H9 (cell line): ENCODE measurements at regions not wholly inside any gene's neighbourhood (a gene's known extent, or its start where the extent isn't known, plus 50 kb on each side); places are given as distances from the start of the nearest gene placed in this dataset.

Source experiments
- DNase-seq: peaks from one replicate; pipeline ENCODE4 v3.0.0-alpha.2; 2017
- H2AFZ ChIP-seq: one replicate; pipeline ENCODE4 v1.6.1; 2013; ENCODE audit warnings: mild to moderate bottlenecking, low read length, control low read depth, moderate library complexity
- H2AK5ac ChIP-seq: 2 replicates; pipeline ENCODE4 v1.6.1; 2013; ENCODE audit warnings: low read length, control low read depth, mixed read lengths; ENCODE audit not compliant: insufficient read length
- H2BK120ac ChIP-seq: one replicate; pipeline ENCODE4 v1.6.1; 2013; ENCODE audit warnings: low read depth, mild to moderate bottlenecking, low read length, control low read depth, inconsistent platforms; ENCODE audit not compliant: poor library complexity, severe bottlenecking
- H2BK12ac ChIP-seq: 2 replicates; pipeline ENCODE4 v1.6.1; 2013; ENCODE audit warnings: low read length, control low read depth, mixed read lengths, low read depth; ENCODE audit not compliant: insufficient read length
- H2BK15ac ChIP-seq: 2 replicates; pipeline ENCODE4 v1.6.1; 2013; ENCODE audit warnings: low read depth, low read length, control low read depth
- H2BK20ac ChIP-seq: one replicate; pipeline ENCODE4 v1.6.1; 2013; ENCODE audit warnings: low read depth, mild to moderate bottlenecking, low read length, control low read depth, inconsistent platforms; ENCODE audit not compliant: poor library complexity, severe bottlenecking
- H2BK5ac ChIP-seq: 2 replicates; pipeline ENCODE4 v1.6.1; 2013; ENCODE audit warnings: low read length, control low read depth, mixed read lengths; ENCODE audit not compliant: insufficient read length
- H3K14ac ChIP-seq: 2 replicates; pipeline ENCODE4 v1.6.1; 2013; ENCODE audit warnings: low read length, control low read depth; ENCODE audit not compliant: insufficient read depth
- H3K18ac ChIP-seq: 2 replicates; pipeline ENCODE4 v1.6.1; 2013; ENCODE audit warnings: low read depth, mild to moderate bottlenecking, mixed read lengths, low read length, control low read depth; ENCODE audit not compliant: insufficient read length
- H3K23ac ChIP-seq: 2 replicates; pipeline ENCODE4 v1.6.1; 2013; ENCODE audit warnings: low read length, control low read depth, mixed read lengths, low read depth; ENCODE audit not compliant: insufficient read length
- H3K23me2 ChIP-seq: 2 replicates; pipeline ENCODE4 v1.6.1; 2013; ENCODE audit warnings: low read depth, mild to moderate bottlenecking, mixed read lengths, low read length, control low read depth; ENCODE audit not compliant: insufficient read length, poor library complexity, severe bottlenecking
- H3K27ac ChIP-seq: 2 replicates; pipeline ENCODE4 v1.5.1; 2013; ENCODE audit warnings: low read length, control low read depth, mixed read lengths, low read depth; ENCODE audit not compliant: insufficient read length
- H3K27me3 ChIP-seq: 2 replicates; pipeline ENCODE4 v1.6.1; 2013; ENCODE audit warnings: low read length, control low read depth, inconsistent platforms; ENCODE audit not compliant: insufficient read depth
- H3K4ac ChIP-seq: 2 replicates; pipeline ENCODE4 v1.6.1; 2013; ENCODE audit warnings: low read depth, mild to moderate bottlenecking, control low read depth, inconsistent platforms, low read length, moderate library complexity
- H3K4me1 ChIP-seq: 2 replicates; pipeline ENCODE4 v1.6.1; 2013; ENCODE audit warnings: low read length, control low read depth, inconsistent platforms; ENCODE audit not compliant: insufficient read depth
- H3K4me2 ChIP-seq: 2 replicates; pipeline ENCODE4 v1.6.1; 2013; ENCODE audit warnings: low read length, control low read depth, mixed read lengths; ENCODE audit not compliant: insufficient read length, insufficient read depth
- H3K56ac ChIP-seq: 2 replicates; pipeline ENCODE4 v1.6.1; 2013; ENCODE audit warnings: low read depth, mild to moderate bottlenecking, mixed read lengths, low read length, control low read depth; ENCODE audit not compliant: insufficient read length
- H3K79me1 ChIP-seq: 2 replicates; pipeline ENCODE4 v1.6.1; 2013; ENCODE audit warnings: low read depth, mild to moderate bottlenecking, moderate library complexity, low read length, control low read depth, inconsistent platforms; ENCODE audit not compliant: insufficient read depth, poor library complexity, severe bottlenecking
- H3K79me2 ChIP-seq: 2 replicates; pipeline ENCODE4 v1.6.1; 2013; ENCODE audit warnings: low read length, control low read depth, inconsistent platforms; ENCODE audit not compliant: insufficient read depth
- H3K9ac ChIP-seq: 2 replicates; pipeline ENCODE4 v1.6.1; 2013; ENCODE audit warnings: low read length, control low read depth, mixed read lengths; ENCODE audit not compliant: insufficient read length; ENCODE audit errors: extremely low read depth
- H3K9me3 ChIP-seq: one replicate; pipeline ENCODE4 v1.6.1; 2013; ENCODE audit warnings: low read depth, low read length, inconsistent platforms; ENCODE audit not compliant: control insufficient read depth
- H3T11ph ChIP-seq: one replicate; pipeline ENCODE4 v1.6.1; 2013; ENCODE audit warnings: mild to moderate bottlenecking, low read length, control low read depth, inconsistent platforms
- H4K20me1 ChIP-seq: one replicate; pipeline ENCODE4 v1.6.1; 2013; ENCODE audit not compliant: control insufficient read depth, insufficient read length, insufficient read depth
- H4K5ac ChIP-seq: 2 replicates; pipeline ENCODE4 v1.6.1; 2013; ENCODE audit warnings: low read depth, mild to moderate bottlenecking, mixed read lengths, low read length, control low read depth; ENCODE audit not compliant: insufficient read length
- H4K8ac ChIP-seq: replicated peaks from 2 replicates; pipeline ENCODE4 v1.6.1; 2013; ENCODE audit warnings: low read length, control low read depth, mixed read lengths, low read depth; ENCODE audit not compliant: insufficient read length
- H4K91ac ChIP-seq: 2 replicates; pipeline ENCODE4 v1.6.1; 2013; ENCODE audit warnings: low read depth, mild to moderate bottlenecking, moderate library complexity, mixed read lengths, low read length, control low read depth; ENCODE audit not compliant: insufficient read length
- H3K27ac Mint-ChIP-seq, 3 experiments: 2 replicates in 2 of 3; 3 replicates in 1 of 3; pipeline ENCODE4 v1.8.0; 2020 to 2021; ENCODE audit warnings: mixed read lengths in 3 of 3, mild to moderate bottlenecking in 1 of 3, moderate library complexity in 1 of 3
- H3K27me3 Mint-ChIP-seq: 2 replicates; pipeline ENCODE4 v1.8.0; 2021; ENCODE audit warnings: low read depth, mild to moderate bottlenecking, moderate library complexity, mixed read lengths
- H3K36me3 Mint-ChIP-seq, 3 experiments: 2 replicates in 2 of 3; 3 replicates in 1 of 3; pipeline ENCODE4 v1.8.0; 2020 to 2021; ENCODE audit warnings: low read depth in 3 of 3, mixed read lengths in 3 of 3; ENCODE audit not compliant: insufficient read depth in 1 of 3
- H3K4me1 Mint-ChIP-seq, 2 experiments: 2 replicates each; pipeline ENCODE4 v1.8.0; 2020; ENCODE audit warnings: mixed read lengths in 2 of 2
- H3K4me3 Mint-ChIP-seq, 2 experiments: 2 replicates in 1 of 2; 3 replicates in 1 of 2; pipeline ENCODE4 v1.8.0; 2020 to 2021; ENCODE audit warnings: mild to moderate bottlenecking in 2 of 2, mixed read lengths in 2 of 2, moderate library complexity in 1 of 2
- H3K9me3 Mint-ChIP-seq, 2 experiments: 2 replicates in 1 of 2; 3 replicates in 1 of 2; pipeline ENCODE4 v1.8.0; 2020; ENCODE audit warnings: mild to moderate bottlenecking in 2 of 2, mixed read lengths in 2 of 2, moderate library complexity in 1 of 2
- WGBS: extraction: QIAGEN DNeasy Blood & Tissue Kit; methylation state at CpG from one replicate; pipeline ENCODE4 v1.1.7; 2013; ENCODE audit warnings: missing lambda C conversion rate, low lambda C conversion rate, mixed read lengths; ENCODE audit not compliant: insufficient read length; ENCODE audit errors: extremely low coverage; 5-methylcytosine and 5-hydroxymethylcytosine counted together
- TF ChIP-seq, protein P1 (sequence below): fragments of 200-600 bp; sonication (generic); conservative IDR thresholded peaks from 3 replicates; pipeline ENCODE4 v1.8.0; 2021; ENCODE audit warnings: antibody characterized with exemption, mild to moderate bottlenecking

DNA sequence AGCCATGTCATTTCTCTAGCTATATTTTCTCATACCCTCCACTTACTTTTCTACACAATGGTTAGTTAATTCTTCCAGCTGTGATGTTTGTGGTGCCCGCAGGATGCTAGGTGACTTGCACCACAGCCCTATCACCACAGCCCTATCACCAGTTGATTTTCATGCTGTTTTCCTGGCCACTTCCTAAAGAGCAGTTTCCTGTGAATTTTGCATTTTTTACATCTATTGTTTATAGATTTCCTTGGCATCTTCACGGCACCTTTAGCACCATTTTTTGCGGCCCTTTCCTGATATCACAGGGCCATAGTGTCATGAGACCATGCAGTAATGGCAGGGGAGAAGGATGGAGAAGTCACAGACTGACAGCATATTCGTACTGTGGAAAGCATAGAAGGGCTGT is 132.9 kb upstream of the PRICKLE2 start:
- Histone ChIP-seq H3K4ac (no peak overlapping the region), H3K9ac (no peak overlapping the region), H4K20me1 (no peaks in the 10 kb centered on the region), H3K27ac (no peak overlapping the region), H3K79me1 (no peaks in the 10 kb centered on the region), H3K27me3 (0 out of 2 replicates have a peak, but pooled peaks cover 1% of the 10 kb centered on the region), H2BK20ac (no peak overlapping the region), H3K9me3 (no peaks in the 10 kb centered on the region), H2BK15ac (no peak overlapping the region), H3K23ac (no peak overlapping the region), H4K8ac (no peak overlapping the region), H3K18ac (no peak overlapping the region), H3K4me2 (no peak overlapping the region), H3T11ph (no peak overlapping the region), H2AK5ac (no peak overlapping the region), H2BK120ac (no peak overlapping the region), H2AFZ (no peak overlapping the region), H4K91ac (no peak overlapping the region), H2BK5ac (no peak overlapping the region), H3K23me2 (no peaks in the 10 kb centered on the region), H3K14ac (no peak overlapping the region), H4K5ac (no peak overlapping the region), H3K4me1 (0 out of 2 replicates have a peak, but pooled peaks cover 8% of the 10 kb centered on the region), H3K56ac (no peak overlapping the region), H2BK12ac (no peak overlapping the region), H3K79me2 (no peaks in the 10 kb centered on the region)
- Mint-ChIP-seq H3K4me1 (peaks cover 11 to 34% of the 10 kb centered on the region in 2 experiments), H3K27me3 (no peaks in the 10 kb centered on the region; the same call in 1 of the 2 replicates), H3K36me3 (no peaks in the 10 kb centered on the region), H3K4me3 (no peak overlapping the region), H3K27ac (no peak overlapping the region), H3K9me3 (no peaks in the 10 kb centered on the region)
- DNase-seq, result no peak
- no CpG with 5 or more reads among the region's 4 CpGs for WGBS
- TF ChIP-seq, protein P1, sequence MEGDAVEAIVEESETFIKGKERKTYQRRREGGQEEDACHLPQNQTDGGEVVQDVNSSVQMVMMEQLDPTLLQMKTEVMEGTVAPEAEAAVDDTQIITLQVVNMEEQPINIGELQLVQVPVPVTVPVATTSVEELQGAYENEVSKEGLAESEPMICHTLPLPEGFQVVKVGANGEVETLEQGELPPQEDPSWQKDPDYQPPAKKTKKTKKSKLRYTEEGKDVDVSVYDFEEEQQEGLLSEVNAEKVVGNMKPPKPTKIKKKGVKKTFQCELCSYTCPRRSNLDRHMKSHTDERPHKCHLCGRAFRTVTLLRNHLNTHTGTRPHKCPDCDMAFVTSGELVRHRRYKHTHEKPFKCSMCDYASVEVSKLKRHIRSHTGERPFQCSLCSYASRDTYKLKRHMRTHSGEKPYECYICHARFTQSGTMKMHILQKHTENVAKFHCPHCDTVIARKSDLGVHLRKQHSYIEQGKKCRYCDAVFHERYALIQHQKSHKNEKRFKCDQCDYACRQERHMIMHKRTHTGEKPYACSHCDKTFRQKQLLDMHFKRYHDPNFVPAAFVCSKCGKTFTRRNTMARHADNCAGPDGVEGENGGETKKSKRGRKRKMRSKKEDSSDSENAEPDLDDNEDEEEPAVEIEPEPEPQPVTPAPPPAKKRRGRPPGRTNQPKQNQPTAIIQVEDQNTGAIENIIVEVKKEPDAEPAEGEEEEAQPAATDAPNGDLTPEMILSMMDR, result no peak
